ENCODE measurements at regions not wholly inside any gene's neighbourhood (a gene's known extent, or its start where the extent isn't known, plus 50 kb on each side); places are given as distances from the start of the nearest gene placed in this dataset.
A peak's percentile ranks its signal among the peaks of the same experiment; 100 is the strongest.

DNA sequence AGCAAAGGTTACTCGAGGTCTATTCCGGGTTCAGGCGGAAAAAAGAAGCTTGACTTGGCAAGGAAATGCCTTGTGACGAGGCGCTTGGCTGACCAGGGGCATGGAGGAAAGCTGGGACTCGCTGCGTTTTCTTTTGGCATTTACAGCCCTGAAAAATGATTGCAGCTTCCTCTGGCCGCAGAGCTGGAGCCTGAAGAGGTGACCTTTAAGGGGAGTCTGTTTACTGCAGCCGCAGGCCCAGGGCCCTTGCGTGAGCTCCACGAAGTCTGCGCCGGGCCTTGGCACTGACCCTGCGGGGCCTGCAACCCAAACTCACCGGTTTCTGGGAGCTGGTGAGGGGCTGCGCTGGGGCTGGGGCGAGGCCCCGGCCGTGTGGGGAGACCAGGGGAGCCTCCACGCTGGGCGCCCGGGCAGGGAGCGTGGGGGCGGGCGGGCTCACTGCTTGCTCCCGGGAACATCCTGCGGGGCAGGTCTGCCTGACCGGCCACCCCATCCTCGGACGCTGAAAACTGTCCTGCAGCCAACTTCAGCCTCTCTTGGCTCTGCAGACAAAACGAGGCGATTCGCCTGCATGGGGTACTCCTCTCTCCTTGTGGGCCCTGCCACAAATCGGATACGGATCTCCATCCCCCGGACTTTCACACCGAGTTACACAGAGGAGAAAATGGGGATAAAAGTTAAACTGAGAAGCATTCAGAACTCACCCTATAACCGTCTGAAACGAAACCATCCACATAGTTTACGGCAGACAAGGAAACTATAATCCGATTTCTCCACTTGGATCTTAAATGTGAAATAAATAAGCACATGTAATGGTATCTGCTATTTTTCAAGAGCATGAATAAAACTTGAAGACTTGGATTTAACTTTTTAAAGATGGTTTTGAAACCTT lies 206.3 kb upstream of the FOXF1 start:
- no peak overlapping the region for H3K4me3 ChIP-seq (ENCODE audit: low read length)
- TF ChIP-seq CTCF (conservative IDR thresholded peaks at IDR 0.05; ENCODE audit: low read length): no peak
- no peak for DNase-seq (ENCODE audit: low read depth)

DNA sequence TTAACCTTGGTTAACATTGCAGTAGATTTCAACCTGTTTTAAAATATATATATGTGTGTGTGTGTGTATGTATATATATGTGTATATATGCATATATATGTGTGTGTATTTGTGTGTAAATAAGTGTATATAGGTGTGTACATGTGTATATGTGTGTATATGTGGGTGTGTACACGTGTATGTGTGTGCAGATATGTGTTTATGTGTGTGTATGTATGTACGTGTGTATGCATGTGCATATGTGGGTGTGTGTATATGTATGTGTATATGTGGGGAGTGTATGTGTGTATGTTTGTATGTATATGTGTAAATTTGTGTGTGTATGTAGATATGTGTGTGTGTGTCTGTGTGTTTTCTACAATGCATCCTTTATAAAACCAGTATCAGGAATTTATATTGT lies 205.5 kb upstream of the FOXF1 start:
- TF ChIP-seq CTCF (conservative IDR thresholded peaks at IDR 0.05; ENCODE audit: low read length): no peak
- DNase-seq (ENCODE audit: low read depth): no peak
- H3K4me3 ChIP-seq (ENCODE audit: low read length): no peak overlapping the region

GRCh38 chr16:86305440-86305839 lies 204.9 kb upstream of the FOXF1 start:
- no peak for TF ChIP-seq CTCF (conservative IDR thresholded peaks at IDR 0.05; ENCODE audit: low read length)
- DNase-seq (ENCODE audit: low read depth): no peak
- no peak overlapping the region for H3K4me3 ChIP-seq (ENCODE audit: low read length)

GRCh38 chr16:86306011-86306644 lies 204.2 kb upstream of the FOXF1 start:
- DNase-seq (ENCODE audit: low read depth): peak; percentile 93
- no peak overlapping the region for H3K4me3 ChIP-seq (ENCODE audit: low read length)
- TF ChIP-seq CTCF (conservative IDR thresholded peaks at IDR 0.05; ENCODE audit: low read length): no peak

DNA sequence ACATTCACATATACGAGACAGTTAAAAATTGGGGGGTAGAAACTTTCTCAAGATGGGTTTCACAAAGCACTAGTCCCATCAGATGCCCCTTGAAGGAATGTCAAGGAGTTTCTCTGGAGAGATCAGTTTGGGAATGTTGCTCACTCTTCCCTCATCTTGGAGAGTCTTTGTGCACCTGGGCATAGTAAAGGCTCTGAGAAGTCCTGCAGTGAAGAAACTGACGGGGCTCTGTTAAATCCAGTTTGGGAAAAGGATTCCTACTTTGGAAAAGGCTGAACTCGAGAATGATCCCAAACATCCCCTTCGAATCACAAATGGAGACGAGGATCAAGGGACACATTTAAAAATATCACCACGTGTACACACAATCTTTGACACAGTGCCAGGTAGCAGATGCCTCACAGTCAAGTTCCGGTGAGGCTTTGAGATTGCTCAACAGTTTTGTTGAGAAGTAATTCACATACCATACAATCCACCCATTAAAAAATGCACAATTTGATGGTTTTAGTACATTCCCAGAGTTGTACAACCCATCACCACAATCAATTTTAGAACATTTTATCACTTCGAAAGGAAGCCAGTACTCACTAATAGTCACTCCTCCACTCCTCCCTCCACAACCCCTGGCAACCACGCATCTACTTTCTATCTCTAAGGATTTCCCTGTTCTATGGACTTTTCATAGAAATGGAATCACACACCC lies 203.4 kb upstream of the FOXF1 start:
- DNase-seq (ENCODE audit: low read depth): peak; percentile 96
- no peak for TF ChIP-seq CTCF (conservative IDR thresholded peaks at IDR 0.05; ENCODE audit: low read length)
- H3K4me3 ChIP-seq (ENCODE audit: low read length): no peak overlapping the region

- H3K4me3 ChIP-seq (ENCODE audit: low read length): no peak overlapping the region
- DNase-seq (ENCODE audit: low read depth): peak; percentile 90
- TF ChIP-seq CTCF (conservative IDR thresholded peaks at IDR 0.05; ENCODE audit: low read length): no peak
These were observed 202.8 kb upstream of the FOXF1 start for GRCh38 chr16:86307514-86307903.
